ENCODE measurements at regions not wholly inside any gene's neighbourhood (a gene's known extent, or its start where the extent isn't known, plus 50 kb on each side); places are given as distances from the start of the nearest gene placed in this dataset.

GRCh38 chr11:133713406-133713805, 131.9 kb downstream of the SPATA19 start:
- no peak for TF ChIP-seq CTCF (IDR thresholded peaks at IDR 0.05; ENCODE audit: insufficient read depth, low read depth, low read length)
- Histone ChIP-seq H3K36me3 (ENCODE audit: control insufficient read depth, insufficient read depth, low read length) (no peaks in the 10 kb centered on the region), H3K27me3 (ENCODE audit: control insufficient read depth, insufficient read depth, low read length) (no peaks in the 10 kb centered on the region), H3K4me3 (ENCODE audit: low read depth, low read length) (no peak overlapping the region)
- DNase-seq (ENCODE audit: low read depth): no peak
- CTCF ChIA-PET: no interaction called here
- POLR2A ChIA-PET: no interaction called here

GRCh38 chr11:133712051-133712560, 133.2 kb downstream of the SPATA19 start:
- CTCF ChIA-PET: no interaction called here
- Histone ChIP-seq H3K27me3 (ENCODE audit: control insufficient read depth, insufficient read depth, low read length) (no peaks in the 10 kb centered on the region), H3K36me3 (ENCODE audit: control insufficient read depth, insufficient read depth, low read length) (no peaks in the 10 kb centered on the region), H3K4me3 (ENCODE audit: low read depth, low read length) (no peak overlapping the region)
- DNase-seq (ENCODE audit: low read depth): no peak
- POLR2A ChIA-PET: no interaction called here
- TF ChIP-seq CTCF (IDR thresholded peaks at IDR 0.05; ENCODE audit: insufficient read depth, low read depth, low read length): no peak

- no peak for TF ChIP-seq CTCF (IDR thresholded peaks at IDR 0.05; ENCODE audit: insufficient read depth, low read depth, low read length)
- Histone ChIP-seq H3K4me3 (ENCODE audit: low read depth, low read length) (no peak overlapping the region), H3K36me3 (ENCODE audit: control insufficient read depth, insufficient read depth, low read length) (no peaks in the 10 kb centered on the region), H3K27me3 (ENCODE audit: control insufficient read depth, insufficient read depth, low read length) (no peaks in the 10 kb centered on the region)
- POLR2A ChIA-PET: no interaction called here
- CTCF ChIA-PET: no interaction called here
- no peak for DNase-seq (ENCODE audit: low read depth)
These were observed 133.8 kb downstream of the SPATA19 start for GRCh38 chr11:133711545-133711944.

GRCh38 chr11:133710681-133711240, 134.6 kb downstream of the SPATA19 start:
- no peak overlapping the region for H3K4me3 ChIP-seq (ENCODE audit: low read depth, low read length)
- H3K36me3 ChIP-seq (ENCODE audit: control insufficient read depth, insufficient read depth, low read length): no peaks in the 10 kb centered on the region
- CTCF ChIA-PET: no interaction called here
- no peak for TF ChIP-seq CTCF (IDR thresholded peaks at IDR 0.05; ENCODE audit: insufficient read depth, low read depth, low read length)
- POLR2A ChIA-PET: no interaction called here
- DNase-seq (ENCODE audit: low read depth): no peak
- H3K27me3 ChIP-seq (ENCODE audit: control insufficient read depth, insufficient read depth, low read length): no peaks in the 10 kb centered on the region

- no peak overlapping the region for H3K4me3 ChIP-seq (ENCODE audit: low read depth, low read length)
- ChIA-PET POLR2A (no interaction called here), CTCF (no interaction called here)
These were observed 135.1 kb downstream of the SPATA19 start for GRCh38 chr11:133710241-133710640.

More at GRCh38 chr11:133710241-133710640, 135.1 kb downstream of the SPATA19 start:
- H3K27me3 ChIP-seq (ENCODE audit: control insufficient read depth, insufficient read depth, low read length): no peaks in the 10 kb centered on the region
- TF ChIP-seq CTCF (IDR thresholded peaks at IDR 0.05; ENCODE audit: insufficient read depth, low read depth, low read length): no peak
- no peaks in the 10 kb centered on the region for H3K36me3 ChIP-seq (ENCODE audit: control insufficient read depth, insufficient read depth, low read length)
- no peak for DNase-seq (ENCODE audit: low read depth)

All from BJ (cell line).